DMS53 (cell line): ENCODE measurements at regions not wholly inside any gene's neighbourhood (a gene's known extent, or its start where the extent isn't known, plus 50 kb on each side); places are given as distances from the start of the nearest gene placed in this dataset.
A peak's percentile ranks its signal among the peaks of the same experiment; 100 is the strongest.
"Not testable (repeated sequence)": the region's sequence is repeated elsewhere in the genome, so short reads cannot be mapped to it uniquely, and the experiment has no call there.

Experiments used
- DNase-seq: peaks from one replicate; lab custom pipeline; 2025; lab: John Stamatoyannopoulos, UW

DNA sequence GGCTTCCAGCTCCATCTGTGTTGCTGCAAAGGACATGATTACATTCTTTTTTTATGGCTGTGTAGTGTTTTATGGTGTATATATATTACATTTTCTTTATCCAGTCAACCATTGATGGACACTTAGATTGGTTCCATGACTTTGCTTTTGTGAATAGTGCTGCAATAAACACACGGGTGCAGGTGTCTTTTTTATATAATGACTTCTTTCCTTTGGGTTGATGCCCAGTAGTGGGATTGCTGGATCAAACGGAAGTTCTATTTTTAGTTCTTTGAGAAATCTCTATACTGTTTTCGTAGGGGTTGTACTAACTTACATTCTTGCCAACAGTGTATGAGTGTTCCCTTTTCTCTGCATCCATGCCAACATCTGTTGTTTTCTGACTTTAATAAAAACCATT, 189.7 kb downstream of the ACTR3B start:
- no peak for DNase-seq

DNA sequence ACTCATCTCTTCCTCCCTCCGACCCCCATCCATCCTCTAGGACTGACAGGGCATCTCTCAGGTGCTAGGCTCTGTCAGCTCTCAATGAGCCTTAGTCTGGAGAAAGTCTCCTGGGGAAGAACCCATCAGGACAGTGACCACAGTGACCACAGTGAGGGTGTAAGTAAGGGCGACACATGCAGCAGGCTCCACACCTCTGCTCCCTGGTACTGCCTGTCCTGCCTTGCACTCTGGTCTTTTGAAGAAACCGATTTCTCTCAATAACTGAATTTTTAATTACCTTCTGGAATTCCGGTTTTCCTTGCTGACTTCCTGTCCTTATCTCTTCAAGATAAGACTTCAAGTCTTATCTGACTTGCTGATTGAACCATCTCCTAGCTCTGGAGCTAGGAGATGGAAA, 190.2 kb downstream of the ACTR3B start:
- DNase-seq = no peak

DNA sequence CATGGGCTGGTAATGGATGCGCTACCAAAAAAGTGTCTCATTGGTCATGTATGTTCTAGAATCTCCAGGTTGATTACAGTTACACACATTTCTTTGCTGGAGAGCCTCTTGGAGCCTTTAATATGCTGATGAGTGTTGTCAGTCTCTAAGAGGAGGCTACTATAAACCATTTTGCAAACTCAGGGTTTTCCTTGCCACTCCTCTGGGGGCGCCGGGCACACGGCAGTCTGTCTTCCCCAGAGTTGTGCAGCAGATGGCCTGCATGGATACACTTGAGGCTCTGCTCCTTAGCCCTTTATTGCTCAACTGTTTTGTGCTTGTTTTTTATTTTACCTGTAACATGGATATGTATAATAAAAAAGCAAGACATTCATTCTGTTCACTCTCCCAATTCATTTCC, 196.5 kb downstream of the ACTR3B start:
- peak; percentile 15 for DNase-seq

DNA sequence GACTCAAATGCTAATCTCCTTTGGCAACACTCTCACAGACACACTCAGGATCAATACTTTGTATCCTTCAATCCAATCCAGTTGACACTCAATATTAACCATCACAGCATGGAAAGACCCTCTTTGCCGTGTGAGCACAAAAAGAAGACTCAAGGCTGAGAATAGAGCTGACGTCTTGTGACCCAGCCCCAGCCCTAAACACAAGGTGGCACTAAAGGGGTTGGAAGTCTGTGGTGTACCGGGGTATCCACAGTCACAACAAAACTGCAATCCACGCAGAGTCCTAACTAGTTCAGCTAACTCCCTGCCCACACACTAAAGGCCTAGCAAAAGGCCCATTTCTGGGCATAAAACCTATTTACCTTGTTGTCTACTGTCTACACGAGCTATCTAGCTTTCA, 200.1 kb downstream of the ACTR3B start:
- no peak for DNase-seq

DNA sequence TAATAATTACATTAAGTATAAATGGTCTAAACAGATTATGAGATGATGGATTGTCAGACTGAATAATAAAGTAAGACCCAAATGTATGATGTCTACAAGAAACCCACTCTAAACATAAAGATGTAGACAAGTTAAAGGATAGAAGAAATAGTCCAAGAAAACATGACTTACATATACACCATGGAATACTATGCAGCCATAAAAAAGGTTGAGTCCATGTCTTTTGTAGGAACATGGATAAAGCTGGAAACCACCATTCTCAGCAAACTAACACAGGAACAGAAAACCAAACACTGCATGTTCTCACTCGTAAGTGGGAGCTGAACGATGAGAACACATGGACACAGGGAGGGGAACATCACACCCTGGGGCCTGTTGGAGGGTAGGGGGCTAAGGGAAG, 202.2 kb downstream of the ACTR3B start:
- DNase-seq = not testable (repeated sequence)

DNA sequence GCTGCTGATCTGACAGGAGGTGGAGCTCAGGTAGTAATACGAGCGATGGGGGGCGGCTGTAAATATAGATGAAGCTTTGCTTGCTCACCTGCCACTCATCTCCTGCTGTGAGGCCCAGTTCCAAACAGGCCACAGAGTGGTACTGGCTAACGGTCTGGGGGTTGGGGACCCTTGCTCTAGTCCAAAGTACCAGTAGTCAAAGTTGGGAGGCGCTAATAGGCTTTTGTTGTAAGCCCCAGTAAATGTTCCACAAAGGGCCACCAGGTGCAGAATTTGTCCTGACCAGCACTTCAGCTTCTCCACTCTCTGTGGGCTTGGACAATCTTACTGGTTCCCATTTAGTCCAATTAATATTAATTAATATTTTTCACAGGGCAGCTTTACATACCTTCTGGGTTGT, 206.6 kb downstream of the ACTR3B start:
- no peak for DNase-seq

DNA sequence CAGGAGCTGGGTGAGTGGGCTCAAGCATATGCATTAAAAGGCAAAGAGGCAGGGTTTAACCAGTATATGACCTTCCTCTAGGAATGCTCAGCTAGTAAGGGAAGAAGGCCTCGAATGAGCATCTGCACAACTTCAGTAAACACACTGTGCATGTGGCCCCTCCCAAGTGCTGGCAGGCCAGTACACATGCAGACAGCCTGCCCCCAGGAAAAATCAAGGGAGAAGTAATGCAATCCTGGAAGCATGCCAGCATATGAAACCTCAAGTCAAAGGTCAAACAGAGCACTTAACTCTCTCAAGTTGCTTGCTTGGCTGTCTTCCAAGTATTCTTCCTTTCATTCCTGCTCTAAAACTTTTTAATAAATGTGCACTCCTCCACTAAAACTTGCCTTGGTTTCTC, 208.4 kb downstream of the ACTR3B start:
- no peak for DNase-seq

DNA sequence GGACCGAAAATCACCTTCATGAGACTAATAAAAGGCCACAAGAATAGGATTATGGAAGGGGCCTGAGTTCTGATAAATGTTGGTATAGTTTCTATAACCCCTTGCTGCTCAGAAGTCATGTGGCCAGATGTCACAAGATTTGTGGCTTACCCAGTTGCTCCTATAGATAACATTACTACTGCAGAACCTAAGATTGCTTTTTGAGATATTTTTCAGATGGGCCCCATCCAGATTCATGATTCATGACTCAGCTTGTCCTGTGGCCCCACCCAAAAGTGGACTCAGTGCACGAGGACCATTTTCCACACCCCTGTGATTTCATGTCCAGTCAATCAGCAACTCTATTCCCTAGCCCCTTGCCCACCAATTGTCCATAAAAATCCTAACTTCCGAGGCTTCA, 209.0 kb downstream of the ACTR3B start:
- no peak for DNase-seq

DNA sequence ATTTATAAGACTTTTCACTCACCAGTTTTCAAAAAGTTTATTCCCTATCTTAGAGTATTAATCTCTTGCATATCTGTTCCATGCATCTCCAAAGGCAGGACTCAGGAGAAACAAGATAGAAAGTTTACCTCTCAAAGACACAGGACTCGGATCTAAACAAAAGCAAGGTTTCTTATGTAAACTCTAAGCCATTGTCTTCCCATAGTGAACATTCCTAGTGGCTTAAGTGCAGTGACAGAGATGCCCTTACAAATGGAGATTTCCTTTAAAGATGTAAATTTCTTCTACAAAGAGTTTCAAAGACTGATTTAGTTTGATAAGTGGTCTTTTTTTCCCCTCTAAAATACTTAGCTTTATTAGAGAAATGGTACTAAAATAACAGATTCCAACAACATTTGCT, 209.8 kb downstream of the ACTR3B start:
- no peak for DNase-seq

DNA sequence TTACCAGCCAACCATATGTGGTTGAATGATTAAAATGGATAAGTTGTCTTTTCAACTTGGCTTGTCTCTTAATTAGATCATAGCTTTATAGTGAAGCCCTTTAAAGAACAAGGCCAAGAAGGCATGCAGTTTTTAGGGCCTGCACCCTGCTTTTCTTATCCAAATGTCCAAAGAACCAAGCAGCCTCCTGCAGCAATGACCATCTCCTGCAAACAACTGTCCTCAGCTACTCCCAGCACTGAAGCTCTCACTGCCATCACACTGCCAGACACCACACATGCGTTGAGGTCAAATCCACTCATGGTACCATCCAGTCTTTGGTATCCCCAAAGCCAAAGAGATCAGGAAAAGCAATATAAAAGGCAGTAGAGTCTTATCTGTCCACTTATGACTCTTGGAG, 210.3 kb downstream of the ACTR3B start:
- DNase-seq = no peak

DNA sequence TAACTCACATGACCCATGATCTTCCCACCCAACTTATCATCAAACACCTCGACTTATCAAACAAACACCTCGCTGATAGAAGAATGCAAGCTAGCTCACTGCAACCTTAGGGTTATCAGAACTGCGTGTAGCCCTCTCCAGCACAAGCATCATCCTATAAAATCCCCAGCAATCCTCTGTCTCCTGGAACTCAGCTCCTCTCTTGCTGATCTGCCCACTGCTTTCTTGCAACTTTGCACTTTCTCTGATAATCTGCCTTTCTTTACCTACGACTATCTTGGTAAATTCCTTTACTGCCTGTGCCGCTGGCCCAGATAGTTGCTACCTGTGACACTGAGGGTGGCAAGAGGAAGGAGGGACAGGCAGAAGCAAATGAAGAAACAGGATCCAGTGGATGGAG, 210.9 kb downstream of the ACTR3B start:
- no peak for DNase-seq

DNA sequence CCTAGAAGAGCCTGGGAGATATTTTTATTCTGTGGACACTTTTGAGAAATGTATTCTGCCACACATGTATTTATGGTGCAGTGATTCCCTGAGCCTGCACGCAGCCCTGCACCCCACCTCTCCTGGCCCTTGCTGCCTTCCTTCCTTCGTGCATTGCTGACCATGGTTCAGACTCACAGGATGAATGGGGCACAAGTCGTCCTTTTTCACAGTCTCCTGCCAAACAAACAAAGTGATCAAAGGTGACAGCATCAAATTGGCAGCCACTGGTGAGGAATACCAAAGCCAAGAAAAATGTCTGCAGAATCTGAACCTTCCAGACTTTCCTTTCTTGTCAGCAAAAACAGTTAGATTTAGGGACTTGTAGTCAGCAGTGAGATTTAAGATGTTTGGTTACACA, 215.0 kb downstream of the ACTR3B start:
- no peak for DNase-seq

DNA sequence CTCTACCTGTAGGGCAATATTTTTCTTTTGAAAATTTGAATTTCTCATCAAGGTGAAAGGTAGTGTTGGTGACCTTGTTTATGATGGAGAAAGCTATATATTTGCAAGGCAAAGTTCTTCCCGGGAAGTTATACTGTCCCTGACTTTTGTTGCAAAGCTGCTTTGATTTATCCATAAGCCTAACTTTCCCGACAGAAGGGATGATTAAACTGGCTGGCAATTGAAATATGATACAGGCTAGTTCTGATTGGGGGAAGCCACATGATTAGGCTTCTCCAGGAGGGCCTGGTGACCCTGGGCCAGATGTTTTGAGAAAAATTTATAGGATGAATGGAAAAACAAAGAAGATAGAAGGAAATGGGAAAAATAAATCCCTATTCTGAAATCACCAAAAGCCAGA, 215.5 kb downstream of the ACTR3B start:
- no peak for DNase-seq

DNA sequence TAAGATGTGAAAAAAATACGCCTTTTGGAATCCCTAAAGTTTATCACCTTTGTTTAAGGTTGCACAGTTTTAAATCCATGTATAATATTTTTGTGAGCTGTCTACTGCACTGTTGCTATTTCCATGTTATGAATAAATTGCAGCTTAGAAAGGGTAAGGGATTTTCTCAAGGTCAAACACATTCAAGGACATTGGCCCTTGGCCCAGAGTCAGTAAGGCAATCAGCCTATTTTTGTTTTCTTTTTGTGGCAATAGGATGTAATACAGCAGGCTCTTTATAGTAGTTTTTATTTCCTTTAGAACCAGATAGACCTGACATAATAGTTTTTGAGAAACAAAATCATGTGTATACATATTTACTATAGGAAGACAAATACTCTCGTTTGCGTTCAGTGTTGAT, 219.8 kb downstream of the ACTR3B start:
- DNase-seq = no peak

DNA sequence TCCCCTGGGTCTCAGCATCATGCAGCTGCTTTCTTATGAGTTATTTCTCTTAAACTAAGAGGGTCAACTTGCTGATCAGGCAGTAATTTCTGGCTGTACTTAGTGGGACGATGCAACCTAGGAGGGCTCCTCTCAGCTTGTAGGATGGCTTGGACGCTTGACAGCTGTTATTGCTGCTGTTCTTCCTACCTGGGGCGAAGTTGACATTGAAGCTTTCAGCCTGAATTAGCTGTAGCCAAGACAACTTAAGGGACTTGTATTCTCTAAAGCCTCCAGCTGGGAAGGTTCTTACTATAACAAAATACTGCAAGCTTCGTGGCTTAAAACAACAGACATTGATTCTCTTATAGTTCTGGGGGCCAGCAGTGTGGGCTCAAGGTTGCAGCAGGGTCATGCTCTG, 224.9 kb downstream of the ACTR3B start:
- DNase-seq = no peak

DNA sequence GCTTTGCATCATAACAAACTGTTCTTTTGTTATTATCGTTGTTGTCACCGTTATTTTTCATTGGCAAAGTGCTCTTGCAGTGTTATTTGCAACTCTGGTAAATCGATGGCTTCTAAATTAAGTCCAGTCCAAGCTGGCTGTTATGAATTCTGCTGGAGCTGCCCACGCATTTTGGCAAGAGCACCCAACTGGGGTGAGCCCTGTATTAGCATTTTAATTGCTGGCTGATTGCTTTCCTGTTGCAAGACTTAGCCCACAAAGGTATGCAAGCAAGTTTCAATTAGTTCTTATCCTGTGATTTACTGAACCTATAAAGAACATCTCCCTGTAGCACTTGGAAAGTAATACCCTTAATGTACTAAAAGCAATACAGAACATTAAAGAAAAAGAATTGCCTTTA, 226.8 kb downstream of the ACTR3B start:
- no peak for DNase-seq

DNA sequence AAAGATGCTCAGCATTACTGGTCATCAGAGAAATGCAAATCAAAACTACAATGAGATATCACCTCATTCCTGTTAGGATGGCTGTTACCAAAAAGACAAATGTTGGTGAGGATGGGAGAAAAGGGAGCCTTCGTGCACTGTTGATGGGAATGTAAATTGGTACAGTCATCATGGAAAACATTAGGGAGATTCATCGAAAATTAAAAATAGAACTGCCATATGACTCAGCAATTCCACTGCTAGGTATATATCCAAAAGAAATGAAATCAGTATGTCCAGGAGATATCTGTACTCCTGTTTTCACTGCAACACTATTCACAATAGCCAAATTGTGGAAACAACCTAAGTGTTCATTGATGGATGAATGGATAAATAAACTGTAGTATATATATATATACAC, 228.1 kb downstream of the ACTR3B start:
- DNase-seq = no peak

DNA sequence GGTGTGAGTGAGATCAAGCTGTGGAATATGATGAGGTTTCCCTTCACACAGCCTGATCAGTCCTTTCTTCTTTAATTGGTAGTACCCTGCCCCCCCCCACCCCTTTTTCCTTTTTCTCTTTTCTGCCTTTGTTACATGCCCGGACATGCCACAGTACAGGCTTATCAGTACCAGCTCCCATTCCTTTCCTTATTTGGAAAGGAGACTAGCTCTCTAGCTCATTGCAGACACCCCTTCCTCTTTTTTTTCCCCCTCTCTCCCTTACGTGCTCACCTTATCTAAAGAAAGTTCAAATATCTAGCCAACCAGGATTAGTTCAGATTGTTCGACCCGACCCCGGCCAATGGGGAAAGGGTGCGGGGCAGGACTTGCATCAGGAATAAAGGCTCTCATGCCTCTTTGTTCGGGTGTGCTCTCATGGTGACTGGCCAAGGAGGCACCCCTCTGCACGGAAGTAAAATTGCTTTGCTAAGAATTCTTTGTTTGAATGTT, 230.4 kb downstream of the ACTR3B start:
- no peak for DNase-seq

DNA sequence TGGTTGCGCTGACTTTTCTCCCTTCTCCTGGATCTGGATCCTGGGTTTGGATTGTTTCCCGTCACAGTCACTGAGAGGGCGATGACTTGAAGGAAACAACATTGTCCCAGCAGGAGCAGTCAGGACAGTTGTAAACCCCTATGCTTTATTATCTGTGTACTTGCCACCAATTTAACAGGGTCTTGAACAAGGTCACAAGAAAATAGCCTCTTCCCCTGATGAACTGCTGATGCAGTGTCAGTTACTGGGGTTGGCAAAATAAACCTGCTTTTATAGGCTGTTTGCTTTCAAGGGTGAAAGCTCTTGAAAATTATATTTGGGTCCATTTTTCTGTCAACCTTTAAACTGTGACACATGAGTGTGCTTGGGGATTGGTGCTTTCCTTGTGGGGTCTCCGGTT, 238.9 kb downstream of the ACTR3B start:
- no peak for DNase-seq

DNA sequence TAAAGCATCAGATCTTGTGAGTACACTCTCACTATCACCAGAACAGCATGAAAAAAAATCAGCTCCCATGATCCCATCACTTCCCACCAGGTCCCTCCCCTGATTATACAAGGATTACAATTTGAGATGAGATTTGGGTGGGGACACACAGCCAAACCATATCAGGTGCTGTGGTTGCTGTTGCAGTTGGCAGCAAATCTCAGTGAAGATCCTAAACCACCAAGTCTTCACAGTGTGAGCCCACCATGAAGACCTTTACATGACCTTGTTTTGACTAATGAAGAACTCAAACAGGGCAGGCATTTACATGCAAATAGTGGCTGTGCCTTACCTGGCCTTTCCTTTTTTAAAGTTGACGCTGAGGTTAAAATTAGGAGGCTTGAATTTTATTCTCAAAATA, 242.6 kb downstream of the ACTR3B start:
- no peak for DNase-seq

DNA sequence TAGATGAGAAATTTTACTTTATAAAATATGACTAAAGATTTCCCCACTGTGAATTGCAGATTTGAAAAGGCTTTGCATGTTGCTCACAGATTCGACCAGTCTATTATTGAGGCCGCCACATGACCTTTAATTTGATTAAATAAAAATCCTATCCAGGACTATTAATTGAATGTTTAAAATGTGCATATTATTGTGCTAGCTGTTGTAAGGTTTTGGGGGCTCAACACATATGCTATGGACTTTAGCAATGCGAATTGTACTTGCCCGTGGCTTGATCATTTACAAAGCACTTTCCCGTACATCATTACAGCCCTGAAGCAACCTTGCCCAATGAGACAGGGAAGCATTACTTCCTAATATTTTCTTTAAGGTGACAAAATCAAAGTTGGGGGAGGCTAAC, 243.0 kb downstream of the ACTR3B start:
- no peak for DNase-seq

DNA sequence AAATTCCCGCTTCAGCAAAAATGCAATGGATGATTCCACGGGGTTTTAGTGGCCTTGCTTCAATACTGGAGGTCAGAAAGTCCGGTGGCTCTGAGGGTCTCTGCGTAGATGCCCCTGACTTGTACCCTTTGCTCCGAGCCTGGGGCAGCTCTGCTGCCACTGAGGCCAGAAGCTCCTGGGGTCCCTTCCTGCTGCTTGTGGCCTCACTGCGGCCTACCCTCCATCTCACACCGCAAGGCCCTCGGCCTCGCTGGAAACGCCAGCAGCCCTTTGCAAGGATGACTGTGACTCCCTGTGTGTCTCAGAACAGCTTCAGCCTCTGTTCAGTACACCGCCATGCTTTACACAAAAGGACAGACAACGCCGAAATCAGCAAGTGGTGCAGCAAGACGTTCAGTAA, 244.8 kb downstream of the ACTR3B start:
- no peak for DNase-seq

DNA sequence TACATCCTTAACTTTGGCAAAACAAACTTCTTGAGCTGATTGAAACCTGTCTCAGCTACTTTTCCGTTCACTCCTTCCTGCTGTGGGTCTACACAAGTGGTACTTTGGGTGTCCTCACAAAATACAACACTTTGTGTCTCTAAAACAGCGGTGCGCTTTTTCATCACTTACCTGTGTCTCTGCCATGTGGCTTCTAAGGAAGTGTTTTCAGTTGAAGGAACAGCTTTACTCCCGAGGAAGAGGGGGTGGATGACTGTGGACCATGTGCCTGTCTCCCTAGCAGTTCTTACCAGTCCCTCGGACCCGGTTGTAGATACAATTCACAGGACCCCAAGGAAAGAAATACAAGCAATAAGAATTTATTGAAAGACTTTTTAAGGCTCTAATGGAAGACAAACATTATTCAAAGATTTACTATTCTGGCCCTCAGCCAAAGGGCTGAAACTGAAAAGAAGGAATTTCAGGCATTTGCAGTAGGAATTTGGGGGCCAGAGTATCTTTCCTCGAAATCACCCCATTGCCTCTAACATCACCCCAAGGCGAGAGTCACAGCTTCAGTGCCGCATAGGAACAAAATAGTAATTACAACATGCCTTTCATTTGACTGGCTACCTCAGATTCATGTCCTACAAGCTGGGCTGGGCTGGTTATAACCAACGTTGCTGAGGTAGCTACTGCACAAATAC, 246.3 kb downstream of the ACTR3B start:
- no peak for DNase-seq

DNA sequence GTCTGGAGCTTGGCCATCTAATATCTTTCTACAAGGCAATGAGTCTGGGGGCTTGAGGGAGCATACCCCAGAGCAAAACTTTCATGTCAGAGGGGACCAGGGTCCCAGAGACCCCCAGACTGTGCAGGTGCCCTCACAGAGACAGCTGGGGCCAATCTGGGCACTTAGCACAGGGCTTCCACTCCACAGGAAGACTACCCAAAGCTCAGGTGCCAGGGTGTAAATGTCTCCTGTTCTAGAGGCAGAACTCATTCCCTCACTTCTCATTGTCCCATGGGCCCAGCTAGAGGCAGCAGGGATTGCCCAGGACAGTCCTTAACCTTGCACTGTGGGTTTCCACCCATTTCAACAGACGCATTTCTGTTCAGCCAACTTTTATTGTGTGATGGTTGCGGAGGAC, 246.9 kb downstream of the ACTR3B start:
- DNase-seq = no peak

DNA sequence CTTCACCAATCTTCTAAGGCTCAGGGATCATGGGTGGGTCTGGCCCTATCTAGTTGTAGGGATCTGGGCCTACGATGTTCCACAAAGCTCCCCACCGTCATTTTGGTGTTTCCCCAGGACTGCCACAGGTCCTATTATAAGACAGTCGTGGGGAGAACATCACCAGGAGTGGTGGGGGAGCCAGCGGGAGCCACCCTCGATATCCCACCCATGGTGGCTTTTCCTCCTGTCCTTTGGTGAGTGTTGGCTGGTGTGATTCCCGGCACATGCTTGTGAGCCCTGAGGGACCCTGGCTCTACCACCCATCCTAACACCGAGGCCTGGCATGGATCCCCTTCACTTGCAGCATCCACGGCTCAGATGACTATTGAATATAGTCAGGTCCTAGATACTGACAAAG, 247.4 kb downstream of the ACTR3B start:
- no peak for DNase-seq
